ENCODE measurements at regions not wholly inside any gene's neighbourhood (a gene's known extent, or its start where the extent isn't known, plus 50 kb on each side); places are given as distances from the start of the nearest gene placed in this dataset.

GRCh38 chr20:22914291-22914690, 120.8 kb upstream of the SSTR4 start:
- DNase-seq (ENCODE audit: extremely low read depth, low read depth), result no peak
- H3K4me3 ChIP-seq (replicated peaks; ENCODE audit: low read depth, low read length), result no peak overlapping the region
- TF ChIP-seq, protein P1, sequence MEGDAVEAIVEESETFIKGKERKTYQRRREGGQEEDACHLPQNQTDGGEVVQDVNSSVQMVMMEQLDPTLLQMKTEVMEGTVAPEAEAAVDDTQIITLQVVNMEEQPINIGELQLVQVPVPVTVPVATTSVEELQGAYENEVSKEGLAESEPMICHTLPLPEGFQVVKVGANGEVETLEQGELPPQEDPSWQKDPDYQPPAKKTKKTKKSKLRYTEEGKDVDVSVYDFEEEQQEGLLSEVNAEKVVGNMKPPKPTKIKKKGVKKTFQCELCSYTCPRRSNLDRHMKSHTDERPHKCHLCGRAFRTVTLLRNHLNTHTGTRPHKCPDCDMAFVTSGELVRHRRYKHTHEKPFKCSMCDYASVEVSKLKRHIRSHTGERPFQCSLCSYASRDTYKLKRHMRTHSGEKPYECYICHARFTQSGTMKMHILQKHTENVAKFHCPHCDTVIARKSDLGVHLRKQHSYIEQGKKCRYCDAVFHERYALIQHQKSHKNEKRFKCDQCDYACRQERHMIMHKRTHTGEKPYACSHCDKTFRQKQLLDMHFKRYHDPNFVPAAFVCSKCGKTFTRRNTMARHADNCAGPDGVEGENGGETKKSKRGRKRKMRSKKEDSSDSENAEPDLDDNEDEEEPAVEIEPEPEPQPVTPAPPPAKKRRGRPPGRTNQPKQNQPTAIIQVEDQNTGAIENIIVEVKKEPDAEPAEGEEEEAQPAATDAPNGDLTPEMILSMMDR (IDR thresholded peaks at IDR 0.05; ENCODE audit: low read depth, low read length, missing control alignments), result no peak

DNA sequence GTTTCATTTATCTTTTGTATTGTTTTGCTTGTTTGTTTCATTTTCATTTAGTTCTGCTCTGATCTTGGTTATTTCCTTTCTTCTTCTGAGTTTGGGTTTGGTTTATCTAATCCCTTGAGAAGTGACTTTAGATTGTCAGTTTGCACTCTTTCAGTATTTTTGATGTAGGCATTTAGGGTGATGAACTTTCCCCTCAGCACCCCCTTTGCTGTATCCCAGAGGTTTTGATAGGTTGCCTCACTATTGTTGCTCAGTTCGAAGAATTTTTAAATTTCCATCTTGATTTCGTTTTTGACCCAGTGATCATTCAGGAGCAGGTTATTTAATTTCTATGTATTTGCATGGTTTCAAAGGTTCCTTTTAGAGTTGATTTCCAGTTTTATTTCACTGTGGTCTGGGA, 119.6 kb upstream of the SSTR4 start:
- H3K4me3 ChIP-seq (replicated peaks; ENCODE audit: low read depth, low read length), result no peak overlapping the region
- no peak for DNase-seq (ENCODE audit: extremely low read depth, low read depth)
- TF ChIP-seq, protein P1 (IDR thresholded peaks at IDR 0.05; ENCODE audit: low read depth, low read length, missing control alignments), result no peak

DNA sequence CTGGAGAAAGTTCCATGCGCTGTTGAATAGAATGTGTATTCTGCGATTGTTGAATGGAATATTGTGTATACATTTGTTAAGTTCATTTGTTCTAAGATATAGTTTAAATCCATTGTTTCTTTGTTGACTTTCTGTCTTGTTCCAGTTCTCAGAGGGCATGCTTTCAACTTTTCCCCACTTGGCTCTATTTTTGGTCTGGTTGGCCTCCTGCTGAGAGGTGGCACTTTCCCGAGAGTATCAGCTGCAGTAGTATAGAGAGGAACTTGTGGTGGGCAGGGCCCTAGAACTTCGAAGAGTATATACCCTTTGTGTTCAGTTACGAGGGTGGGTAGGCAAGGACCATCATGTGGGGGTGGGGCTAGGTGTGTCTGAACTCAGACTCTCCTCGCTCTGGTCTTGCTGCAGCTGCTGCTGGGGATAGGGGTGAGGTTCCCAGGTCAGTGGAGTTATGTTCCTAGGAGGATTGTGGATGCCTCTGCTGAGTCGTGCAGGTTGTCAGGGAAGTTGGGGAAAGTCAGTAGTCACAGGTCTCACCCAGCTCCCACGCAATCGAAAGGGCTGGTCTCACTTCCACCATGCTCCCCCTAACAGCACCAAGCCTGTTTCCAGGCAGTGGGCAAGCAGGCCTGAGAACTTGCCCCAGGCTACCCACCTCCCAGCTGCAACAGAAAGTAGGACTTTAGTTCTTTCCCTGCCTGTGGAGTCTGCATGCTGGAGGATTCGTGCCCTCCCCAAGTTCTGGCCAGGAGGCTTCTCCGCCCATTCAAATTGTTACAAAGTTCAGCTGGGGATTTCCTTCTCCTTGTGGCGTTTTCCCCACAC, 118.9 kb upstream of the SSTR4 start:
- TF ChIP-seq, protein P1 (IDR thresholded peaks at IDR 0.05; ENCODE audit: low read depth, low read length, missing control alignments), result no peak
- no peak for DNase-seq (ENCODE audit: extremely low read depth, low read depth)
- H3K4me3 ChIP-seq (replicated peaks; ENCODE audit: low read depth, low read length), result no peak overlapping the region

- DNase-seq (ENCODE audit: extremely low read depth, low read depth), result no peak
- H3K4me3 ChIP-seq (replicated peaks; ENCODE audit: low read depth, low read length), result no peak overlapping the region
- TF ChIP-seq, protein P1 (IDR thresholded peaks at IDR 0.05; ENCODE audit: low read depth, low read length, missing control alignments), result no peak
Observed at GRCh38 chr20:22918286-22918983, 116.7 kb upstream of the SSTR4 start.

GRCh38 chr20:22920898-22921297, 114.2 kb upstream of the SSTR4 start:
- TF ChIP-seq, protein P1 (IDR thresholded peaks at IDR 0.05; ENCODE audit: low read depth, low read length, missing control alignments), result no peak
- H3K4me3 ChIP-seq (replicated peaks; ENCODE audit: low read depth, low read length), result no peak overlapping the region
- DNase-seq (ENCODE audit: extremely low read depth, low read depth), result no peak

GRCh38 chr20:22921595-22922421, 113.3 kb upstream of the SSTR4 start:
- TF ChIP-seq, protein P1 (IDR thresholded peaks at IDR 0.05; ENCODE audit: low read depth, low read length, missing control alignments), result no peak
- peak; percentile 3 for DNase-seq (ENCODE audit: extremely low read depth, low read depth)
- H3K4me3 ChIP-seq (replicated peaks; ENCODE audit: low read depth, low read length), result no peak overlapping the region

All from HFF-Myc (cell line).